NCI-H1048 (cell line): ENCODE measurements at regions not wholly inside any gene's neighbourhood (a gene's known extent, or its start where the extent isn't known, plus 50 kb on each side); places are given as distances from the start of the nearest gene placed in this dataset.

Experiments
- DNase-seq: peaks from one replicate; lab custom pipeline; 2025; lab: John Stamatoyannopoulos, UW

DNA sequence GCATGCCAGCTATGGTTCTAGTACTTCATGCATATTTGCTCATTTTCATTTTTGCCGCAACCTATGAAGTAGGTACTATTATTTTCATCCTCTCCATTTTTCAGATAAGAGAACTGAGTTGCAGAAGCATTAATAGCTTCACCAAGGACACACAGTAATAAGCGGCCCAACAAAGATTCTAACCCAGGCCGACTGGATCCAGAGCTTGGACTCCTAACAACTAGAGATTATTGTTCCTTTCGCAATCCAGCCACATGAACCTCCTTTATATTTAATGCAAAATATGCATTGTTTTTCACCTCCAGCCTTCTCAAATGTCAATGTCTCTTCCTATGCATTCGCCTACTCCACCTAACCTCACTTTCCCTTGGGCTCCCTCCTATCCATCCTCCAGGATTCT, 148.3 kb downstream of the CCDC34 start:
- no peak for DNase-seq

DNA sequence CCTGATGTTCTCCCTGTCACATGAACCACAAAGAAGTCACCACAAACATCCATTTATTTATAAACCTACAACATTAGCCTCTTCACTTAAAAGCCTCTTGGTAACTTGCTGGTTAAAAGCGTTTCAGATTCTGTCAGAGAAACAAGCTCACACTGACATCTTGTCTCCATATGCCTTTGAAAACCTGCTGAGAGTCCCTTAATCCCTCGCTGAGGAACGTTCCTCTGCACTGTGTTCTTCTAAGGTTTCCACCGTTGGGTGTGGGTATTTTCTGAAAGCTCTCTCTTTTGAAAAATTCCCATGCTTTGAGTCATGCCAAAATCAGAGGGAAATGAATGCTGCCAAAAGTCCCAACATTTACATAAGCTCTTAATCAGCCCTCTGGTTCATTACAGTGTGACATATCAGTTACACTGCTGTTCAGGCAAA, 149.8 kb downstream of the CCDC34 start:
- peak; percentile 55 for DNase-seq

DNA sequence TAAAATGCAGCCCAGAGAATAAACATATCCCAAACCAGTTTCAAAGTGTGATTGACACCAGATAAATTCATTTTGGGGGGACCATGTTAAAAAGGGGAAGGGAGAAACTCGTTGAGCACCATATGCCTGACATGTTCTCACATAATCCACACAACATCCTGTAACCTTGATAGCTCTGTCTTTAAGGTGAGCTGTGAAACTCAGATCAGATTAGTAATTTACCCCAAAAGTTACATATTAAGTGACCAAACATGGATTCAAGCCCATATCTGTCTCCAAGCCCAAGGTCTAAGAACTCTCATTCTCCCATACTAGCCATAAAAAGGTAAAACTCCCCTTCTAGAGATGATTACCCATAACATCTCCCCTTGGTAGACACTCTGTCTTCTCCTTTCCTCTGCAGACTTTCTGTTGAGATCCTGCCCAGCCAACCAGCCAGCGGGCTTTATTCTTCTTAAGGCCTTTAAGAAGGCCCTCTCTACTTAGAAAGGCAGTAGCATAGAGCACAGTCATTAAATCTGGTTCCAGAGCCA, 150.7 kb downstream of the CCDC34 start:
- no peak for DNase-seq

DNA sequence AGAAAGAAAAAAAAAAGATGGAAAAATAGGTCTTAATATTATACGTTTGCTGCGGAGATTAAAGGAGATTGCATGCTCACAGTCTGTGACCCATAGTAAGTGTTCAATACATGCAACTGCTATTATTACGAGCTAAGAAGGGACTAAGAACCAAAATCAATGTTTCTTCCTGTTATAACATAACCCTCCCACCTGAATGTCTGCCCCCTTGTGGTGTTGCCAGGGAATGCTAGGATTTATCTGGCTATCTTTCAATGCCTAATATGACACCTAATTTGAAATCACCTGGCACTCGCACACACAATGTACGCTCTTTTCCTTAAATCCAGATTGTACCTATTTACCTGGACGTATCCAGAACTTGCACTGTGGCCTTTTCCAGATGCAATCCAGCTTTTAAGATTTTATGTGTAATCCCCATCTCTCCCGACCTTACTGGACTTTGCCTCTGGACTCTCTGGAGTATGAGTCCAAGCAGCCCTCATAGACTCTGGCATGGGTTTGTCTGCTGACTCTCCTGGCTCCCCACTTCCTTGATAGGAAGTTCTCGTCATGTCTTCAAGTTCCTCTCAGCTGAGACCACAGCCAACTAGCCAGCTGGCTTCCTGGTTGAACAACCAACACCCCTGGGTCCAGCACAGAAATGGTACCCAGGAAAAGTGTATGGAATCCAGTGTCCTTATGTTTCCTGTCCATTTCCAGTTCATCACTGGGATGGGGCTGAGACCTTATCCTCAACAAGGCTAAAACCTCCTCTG, 151.5 kb downstream of the CCDC34 start:
- no peak for DNase-seq

DNA sequence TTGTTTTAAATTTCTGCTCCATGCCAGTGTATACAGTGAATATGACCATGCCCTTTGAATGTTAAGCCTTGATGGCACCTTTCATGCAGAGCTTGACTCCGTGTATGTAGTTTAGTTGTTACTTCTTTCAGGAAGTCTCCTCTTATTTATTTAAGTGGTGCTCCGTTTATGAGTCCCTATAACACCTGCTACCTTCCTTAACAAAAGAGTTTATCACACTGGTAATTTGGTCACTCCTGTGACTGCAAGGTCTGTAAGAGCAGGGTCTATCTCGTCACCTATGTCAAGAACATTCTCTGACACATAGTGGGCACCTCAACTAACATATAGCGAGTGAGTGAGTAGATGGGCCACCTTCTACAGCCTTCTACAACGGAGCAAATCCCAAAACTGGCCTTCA, 152.5 kb downstream of the CCDC34 start:
- DNase-seq: no peak

DNA sequence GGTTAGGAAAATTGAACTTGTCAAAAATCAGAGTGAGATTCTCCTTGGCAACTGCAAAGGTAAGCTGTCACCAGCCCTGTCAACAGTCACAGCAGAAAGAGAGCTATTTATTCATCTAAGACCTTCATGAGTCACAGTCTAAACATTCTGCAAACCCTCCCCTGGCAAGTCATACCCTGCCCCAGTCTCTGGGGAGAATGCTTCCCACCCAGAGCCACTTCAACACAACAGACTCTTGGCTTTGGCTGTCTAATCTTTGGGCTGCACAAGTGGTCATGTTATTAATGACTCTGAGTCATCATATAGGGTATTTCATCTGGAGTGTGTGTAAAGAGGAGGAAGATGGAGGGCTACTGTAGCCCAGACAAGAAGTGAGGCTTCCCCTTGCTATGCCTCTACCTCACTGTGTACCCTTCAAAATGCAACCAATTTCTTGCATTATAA, 153.4 kb downstream of the CCDC34 start:
- no peak for DNase-seq

DNA sequence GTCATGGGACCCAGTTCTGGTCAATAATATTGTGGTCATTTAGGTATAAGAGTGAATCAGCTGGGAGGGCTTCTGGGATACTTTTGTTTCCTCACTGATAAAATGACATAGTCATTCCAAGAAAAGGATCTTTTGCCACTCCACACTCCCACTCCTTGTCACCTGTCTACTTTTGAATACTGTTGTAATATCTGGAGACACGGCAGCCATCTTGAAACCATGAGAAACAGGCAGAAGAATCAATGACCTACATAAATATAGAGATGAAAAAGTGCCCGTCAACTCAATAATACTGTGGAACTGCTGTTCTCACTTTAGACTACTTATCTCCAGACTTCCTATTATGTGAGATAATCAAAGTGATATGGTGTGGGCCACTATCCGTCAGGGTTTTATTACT, 154.2 kb downstream of the CCDC34 start:
- DNase-seq: no peak

DNA sequence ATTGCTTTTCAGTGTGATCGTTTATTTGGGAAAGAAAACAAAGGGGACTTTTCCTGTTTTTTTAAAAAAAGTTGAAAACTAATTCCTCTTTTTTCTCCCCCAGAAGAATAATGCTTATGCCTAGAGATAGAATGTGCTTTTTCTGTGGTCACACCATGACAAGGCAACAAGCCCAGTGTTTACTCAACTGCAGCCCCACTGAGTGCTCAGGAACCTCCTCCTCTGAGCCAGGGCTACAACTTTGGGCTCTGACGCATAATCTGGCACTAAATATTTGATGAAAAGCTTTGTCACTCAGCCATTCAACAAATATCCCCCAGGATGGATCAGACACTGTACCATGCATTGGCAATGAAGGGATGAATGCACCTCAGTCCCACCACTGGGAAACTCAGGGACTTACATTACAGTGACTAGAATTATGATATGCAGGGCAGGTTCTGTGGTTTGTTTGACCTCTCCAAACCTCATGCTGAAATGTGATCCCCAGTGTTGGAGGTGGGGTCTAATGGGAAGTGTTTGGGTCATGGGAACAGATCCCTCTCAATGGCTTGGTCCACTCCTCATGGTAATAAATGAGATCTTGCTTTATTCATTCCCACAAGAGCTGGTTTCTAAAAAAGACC, 155.9 kb downstream of the CCDC34 start:
- no peak for DNase-seq

DNA sequence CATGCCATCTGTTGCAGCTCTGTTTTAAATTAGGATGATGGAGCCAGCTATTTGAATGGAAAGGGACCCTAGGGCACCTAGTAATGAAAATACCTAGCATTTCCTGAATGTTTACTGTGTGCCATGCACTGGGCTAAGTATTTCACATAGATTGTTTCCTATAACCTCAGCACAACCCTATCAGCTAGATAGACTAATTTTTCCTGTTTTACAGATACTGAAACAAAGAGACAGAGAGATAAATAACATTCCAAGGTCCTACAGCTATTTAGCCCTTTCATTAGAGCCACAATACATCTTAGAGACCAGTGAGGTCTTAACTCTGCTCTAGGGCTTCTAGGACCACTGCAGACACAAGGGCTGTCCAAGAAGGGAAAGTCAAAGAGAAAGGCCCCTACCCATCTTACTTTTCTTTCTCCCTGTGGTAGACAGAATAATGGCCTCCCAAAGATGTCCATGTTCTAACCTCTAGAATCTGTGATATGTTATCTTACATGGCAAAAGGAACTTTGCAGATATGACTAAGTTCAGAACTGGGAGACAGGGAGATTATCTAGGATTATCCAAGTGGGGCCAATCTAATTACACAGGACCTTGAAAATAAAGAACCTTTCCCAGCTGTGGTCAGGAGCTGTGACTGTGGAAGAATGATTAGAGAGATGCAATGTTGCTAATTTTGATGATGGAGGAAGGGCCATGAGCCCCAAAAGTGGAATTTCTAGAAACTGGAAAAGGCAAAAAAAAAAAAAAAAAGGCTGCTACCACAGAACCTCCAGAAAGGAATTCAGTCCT, 157.0 kb downstream of the CCDC34 start:
- DNase-seq: no peak

DNA sequence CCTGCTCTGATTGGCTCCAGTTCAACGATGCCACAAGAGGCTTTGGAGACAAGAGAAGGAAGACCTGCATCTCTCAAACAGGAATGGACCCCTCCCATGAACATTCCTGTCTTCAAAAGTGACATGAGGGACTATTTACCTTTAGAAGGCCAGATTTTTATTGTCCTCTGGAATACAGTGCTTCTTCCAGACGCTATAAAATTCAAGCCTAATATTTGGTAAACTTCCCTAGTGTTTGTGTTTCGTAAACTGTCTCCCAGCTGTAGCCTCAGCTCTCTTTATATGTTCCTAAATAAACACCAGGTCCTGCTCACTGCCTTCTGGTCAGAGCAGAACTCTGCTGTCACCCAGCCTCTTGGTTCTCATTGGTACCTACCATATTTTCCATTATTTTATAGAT, 157.8 kb downstream of the CCDC34 start:
- no peak for DNase-seq

DNA sequence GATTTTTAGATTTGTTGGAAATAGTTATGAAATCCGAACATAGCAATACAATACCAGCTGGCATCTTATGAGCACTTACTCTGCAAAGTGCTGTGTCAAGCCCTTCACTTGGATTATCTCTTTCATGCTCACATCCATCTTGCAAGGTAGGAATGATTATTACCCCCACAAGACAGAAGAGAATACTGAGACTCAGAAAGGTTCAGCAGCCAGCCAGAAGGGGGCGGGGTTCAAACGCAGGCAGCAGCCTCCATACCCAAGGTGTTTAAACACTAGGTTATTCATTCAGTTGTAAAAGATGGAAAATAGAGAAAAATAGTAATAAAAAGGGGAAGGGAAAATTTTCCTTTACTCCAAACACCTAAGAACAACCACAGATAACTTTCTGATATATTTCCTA, 158.5 kb downstream of the CCDC34 start:
- DNase-seq: no peak

DNA sequence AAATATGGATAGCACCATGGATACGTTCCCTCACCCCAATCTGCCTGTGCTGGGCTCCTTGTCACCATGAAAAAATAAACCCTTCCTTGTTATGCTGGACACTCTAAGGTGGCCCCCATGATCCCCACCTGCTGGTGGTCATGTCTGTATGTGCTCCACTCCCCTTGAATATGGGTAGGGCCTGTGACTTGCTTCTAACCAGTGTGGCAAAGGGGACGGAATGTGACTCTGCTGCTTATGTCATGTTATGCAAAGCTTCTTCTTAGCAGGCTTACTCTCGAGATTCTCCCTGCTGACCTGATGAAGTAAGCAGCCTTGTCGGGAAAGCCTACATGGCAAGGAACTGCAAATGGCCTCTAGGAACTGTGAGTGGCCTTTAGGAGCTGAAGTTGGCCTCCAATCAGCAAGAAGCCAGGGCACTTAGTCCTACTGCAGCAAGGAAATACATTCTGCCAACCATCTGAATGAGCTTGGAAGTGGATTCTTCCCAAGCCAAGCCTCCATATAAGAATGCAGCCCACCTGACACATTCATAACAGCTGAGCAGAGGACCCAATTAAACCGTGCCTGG, 159.9 kb downstream of the CCDC34 start:
- DNase-seq: no peak

DNA sequence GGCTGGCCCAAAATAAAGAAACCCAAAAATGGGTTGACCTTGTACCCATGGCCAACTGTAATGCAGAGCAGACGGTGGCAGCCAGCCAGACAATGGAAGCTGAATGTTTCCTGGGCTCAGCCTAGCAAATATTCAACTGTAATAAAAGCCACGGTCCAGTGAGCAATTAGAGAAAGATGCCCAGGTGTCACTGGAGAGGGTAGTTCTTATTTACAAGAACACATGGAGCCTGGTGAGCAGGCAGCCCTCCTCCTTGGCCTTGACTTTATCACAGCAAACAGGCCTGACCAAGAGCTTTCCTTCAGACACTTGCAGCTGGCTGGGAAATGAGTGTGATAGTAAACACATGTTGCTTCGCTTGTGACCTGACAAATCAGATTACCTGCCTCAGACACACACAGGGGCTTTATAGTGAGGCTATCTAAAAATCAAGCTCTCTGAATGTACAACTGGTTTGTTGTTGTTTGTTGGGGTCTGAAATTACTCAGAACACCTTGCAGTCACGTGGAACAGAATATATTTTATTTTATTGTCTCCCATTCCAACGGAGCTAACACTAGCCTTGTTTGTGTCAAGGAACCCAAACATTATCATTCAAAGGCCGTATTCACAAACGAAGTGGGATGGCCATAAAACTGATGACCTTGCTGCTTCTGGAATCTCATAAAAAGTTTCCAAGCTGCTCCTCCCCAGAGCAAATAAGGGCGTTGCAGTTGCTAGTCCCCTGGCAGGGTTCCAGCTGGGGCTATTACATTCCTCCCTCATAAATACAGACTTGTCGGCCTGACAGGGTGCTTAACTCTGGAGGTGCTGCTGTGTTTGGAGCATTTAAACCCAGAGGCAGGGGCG, 161.1 kb downstream of the BBOX1 start:
- DNase-seq: peak; percentile 78

DNA sequence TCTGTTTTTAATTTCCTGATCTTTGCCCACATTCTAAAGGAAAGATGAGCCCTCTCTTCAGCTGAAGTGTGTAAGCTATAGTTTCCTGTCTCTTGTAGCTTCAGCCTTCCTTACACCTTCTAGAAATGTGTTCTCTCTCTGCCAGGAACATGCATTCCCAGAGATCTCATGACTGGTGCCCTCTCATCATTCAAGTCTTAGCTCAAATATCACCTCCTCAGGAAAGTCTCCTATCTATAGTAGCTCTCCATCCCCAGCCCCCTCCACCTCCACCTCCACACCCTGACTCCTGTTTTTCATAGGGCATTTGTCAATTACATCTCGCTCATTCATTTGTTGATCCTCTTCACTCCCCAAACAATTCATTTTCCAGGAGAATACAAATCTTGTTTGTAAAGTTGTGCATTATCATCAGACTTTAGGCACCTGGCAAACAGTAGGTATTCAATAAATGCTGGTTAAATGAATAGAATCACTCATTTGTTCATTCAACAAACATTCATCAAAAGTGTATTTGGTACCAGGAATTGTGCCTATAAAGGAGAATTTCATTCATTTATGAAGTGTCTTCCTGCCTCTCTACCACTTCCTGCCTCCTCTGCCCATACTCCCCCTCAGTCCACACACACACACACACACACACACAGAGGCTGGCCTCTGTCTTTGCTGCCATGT, 160.3 kb downstream of the BBOX1 start:
- no peak for DNase-seq

DNA sequence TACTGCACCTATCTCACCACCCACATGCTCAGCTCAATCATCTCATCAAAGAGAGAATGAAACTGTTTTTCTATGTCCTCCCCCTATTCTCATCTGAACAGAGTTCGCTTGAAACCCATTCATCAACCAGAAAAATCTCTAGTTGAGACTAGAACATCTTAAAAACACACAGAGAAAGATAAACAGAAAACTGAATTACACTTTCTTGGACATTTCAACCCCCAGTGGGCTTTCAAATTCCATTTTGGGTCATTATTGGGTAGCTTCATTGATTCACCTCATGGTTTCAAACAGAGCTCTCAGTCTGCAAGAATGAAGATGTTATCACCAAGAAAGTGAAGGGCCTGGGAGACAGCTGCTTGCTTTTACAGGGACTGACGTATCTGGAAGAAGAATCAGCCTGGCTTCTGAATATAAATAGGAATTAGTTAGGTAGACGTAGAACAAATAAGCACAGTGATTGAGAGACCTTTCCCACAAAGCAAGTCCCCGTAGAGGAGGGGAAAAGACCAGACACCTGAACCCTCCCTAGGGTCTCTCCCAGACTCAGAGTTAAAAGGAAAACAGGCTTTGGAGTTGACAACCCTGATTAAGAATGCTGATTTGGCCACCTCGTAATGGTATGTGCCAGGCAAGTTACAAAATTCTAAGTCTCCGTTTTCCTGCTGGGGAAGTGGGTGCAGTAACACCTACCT, 155.7 kb downstream of the BBOX1 start:
- no peak for DNase-seq

DNA sequence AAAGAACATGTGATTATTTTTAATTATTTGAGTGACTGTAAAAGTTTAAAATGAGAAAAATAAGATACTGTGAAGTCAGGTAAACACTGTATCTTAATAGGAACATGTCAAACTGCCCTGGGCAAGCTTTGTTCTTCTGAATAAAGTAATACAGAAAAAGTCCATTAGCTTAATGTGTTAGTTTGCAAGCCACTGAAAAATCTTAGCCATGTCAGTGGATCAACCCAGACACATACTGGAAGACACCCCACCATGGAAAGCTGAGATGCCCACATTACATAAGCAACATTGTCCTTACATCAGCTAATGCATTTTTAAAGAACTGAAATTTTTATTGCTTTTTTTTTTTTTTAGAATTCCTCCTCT, 155.2 kb downstream of the BBOX1 start:
- no peak for DNase-seq

DNA sequence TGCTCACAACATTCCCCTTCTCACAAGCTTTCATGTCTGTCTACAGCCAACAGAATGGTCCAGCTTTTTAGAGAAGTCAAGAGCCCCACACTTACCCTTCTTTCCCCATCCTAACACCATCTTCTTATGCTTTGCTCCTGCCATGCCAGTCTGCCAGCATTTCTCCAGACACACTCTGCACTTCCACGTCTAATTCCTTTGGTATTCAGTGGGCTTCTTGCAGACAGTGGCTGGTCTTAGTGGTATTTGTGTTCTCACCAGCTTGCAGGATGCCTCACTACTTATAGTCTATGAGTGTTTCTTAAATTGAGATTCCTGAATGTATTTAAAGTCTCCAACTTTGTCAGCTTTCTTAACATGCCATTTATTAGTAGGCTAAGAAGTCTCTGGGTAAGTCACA, 154.4 kb downstream of the BBOX1 start:
- no peak for DNase-seq

DNA sequence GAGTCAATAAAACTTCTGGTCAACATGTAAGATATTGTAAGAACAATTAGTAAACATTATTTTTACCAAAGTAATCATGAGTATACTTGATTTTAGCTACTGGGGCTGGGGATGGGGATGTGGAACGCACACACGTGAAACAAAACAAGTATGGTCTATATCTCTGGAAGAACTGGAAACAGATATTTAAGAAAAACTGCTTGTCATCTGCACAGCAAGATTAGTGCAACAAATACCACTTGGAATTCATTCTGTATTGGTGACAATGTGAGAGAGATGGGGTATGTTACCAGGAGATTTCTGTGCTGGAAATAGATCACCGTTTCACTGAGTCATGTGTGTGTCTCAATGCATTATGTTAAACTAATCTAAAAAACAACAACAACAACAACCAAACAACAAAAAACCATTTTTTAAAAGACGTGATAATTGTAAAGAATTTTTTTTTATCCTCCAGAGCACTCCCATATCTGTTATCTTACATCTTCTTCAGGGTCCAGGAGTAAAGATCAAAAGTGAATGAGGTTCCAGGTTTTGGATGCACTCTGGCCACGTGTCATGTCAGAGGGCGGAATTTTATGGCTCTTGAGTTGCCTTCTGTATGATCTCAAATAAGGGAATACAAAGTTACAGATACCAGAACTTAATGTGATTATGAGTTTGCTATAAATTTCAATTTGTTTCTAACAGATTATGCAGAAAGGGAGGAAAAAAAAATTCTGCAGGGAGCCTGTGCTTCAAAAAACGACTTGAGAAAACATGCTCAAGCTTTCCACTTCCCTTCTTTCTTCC, 153.0 kb downstream of the BBOX1 start:
- no peak for DNase-seq

DNA sequence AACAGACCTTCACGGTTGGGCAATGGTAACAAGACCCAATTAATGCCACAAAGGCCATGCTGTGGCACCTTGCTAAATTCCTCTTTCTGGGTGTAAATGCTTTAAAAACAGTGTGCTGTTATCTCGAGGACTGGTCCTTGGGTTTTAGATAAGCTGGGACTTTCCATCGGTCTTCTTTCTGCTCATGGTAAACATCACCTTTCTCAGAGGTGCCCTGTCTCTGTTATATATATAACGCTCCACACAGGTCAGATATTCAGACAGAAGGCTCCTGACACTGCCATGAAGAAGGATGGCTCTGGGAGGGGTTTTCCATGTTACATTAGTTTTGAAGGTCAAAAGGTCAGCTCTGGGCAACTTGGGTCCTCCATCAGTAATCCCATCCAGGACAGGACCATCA, 151.6 kb downstream of the BBOX1 start:
- no peak for DNase-seq

DNA sequence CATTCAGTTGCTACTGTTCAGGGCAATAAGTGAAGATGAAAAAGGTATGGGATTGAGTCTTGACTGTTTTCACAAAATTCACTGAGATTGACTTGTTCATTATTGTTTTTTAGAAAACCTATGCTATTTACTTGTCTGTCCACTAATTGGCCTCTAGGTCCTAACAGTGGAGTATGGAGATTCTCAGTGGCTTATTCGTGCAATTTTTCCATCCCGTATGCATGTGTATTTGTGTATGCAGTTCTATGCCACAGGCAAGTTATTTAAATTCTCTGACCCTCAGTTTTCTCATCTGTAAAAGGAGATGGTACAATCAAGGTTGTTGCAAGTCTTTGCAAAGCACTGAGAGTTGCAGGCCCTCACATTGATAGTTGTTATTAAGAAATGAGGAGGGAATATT, 151.0 kb downstream of the BBOX1 start:
- DNase-seq: no peak
